GM04504 (cell line): ENCODE measurements at regions not wholly inside any gene's neighbourhood (a gene's known extent, or its start where the extent isn't known, plus 50 kb on each side); places are given as distances from the start of the nearest gene placed in this dataset.
"Not testable (repeated sequence)": the region's sequence is repeated elsewhere in the genome, so short reads cannot be mapped to it uniquely, and the experiment has no call there.

Source experiments
- DNase-seq: peaks from one replicate; pipeline ENCODE4 v3.0.0-alpha.2; 2012; ENCODE audit warnings: low read depth

DNA sequence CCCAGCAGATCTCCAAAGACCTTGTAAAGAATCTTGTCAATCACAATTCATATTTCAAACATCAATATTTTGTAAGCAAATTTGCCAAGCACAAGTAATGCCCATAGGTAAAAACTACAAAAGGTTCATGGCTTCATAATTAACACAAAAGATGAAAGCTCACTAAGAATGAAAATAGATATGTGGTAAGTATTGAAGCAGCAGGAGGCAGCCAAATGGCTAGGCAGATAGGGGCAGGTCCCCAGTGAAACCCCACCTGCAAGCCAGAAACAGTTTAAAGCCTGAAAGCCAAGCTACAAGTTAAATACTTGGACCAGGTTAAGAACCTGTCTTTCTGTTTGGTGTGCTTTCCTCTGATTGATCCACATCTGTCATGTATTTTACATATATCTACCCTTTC lies 942.6 kb upstream of the SPRY2 start:
- DNase-seq = no peak

DNA sequence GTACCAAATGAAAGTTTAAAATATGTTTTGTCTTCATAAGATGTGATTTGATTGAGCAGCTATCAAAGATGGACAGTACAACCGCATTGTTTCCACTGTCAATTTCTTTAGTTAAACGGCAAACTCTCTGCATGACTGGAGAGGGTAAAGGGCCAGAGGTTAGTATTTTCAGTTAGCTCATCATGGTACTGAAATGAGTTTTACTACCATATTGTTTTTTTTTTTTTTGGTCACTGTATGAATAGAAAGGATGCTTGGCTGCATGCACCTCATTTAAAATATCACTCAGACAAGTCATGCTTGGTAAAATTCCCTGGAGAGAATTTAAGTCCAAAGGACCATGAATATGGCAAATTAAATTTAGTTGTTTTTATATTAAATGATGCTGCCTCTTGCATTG lies 942.1 kb upstream of the SPRY2 start:
- DNase-seq = no peak

DNA sequence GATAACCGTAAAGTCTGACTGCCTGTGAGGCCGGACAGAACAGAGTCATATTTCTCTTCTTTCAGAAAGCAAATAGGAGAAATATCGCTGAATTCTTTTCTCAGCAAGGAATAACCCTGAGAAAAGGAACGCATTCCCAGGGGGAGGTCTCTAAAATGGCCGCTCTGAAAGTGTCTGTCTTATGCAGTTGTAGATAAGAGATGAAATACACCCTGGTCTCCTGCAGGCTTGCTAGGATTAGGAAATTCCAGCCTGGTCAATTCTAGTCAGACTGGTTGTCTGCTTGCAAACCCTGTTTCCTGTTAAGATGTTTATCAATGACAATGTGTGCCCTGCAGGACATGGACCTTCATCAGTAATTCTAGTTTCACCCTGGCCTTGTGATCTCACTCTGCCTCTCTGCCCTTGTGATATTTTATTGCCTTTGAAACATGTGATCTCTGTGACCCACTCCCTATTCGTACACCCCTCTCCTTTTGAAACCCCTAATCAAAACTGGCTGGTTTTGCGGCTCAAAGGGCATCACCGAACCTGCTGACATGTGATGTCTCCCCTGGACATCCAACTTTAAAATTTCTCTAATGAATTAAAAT lies 934.8 kb upstream of the SPRY2 start:
- DNase-seq = no peak

DNA sequence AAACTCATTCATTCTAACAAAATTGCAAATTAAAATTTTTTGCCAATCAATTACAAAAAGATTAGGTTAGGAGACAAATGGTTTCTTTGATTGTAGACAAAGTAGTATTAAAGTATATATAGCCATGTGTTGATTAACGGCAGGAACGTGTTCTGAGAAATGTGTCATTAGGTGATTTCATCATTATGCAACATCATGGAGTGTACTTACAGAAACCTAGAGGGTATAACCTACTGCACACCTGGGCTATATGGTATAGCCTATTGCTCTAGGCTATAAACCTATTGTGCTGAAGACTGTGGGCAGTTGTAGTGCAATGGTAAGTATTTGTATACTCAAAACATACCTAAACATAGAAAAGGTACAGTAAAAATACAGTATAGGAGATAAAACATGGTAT lies 906.8 kb upstream of the SPRY2 start:
- no peak for DNase-seq

DNA sequence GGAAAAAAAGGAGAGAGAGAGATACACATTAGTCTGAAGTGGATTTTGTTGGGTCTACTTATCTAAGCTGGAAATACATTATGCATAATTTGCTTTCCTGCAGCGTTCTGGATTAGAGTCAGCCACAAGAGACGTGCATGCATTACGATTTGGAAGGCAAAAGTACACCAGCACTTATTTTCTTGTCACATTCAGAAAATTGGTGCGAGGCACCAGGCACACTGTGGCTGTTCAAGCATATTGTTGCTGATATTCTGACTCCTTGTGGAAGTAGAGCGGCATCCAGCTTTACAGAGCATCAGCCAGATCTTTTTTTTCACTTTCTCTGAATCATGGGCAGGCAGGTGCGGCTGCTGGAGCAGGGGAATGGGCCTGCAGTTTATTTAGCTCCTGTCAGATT lies 905.6 kb upstream of the SPRY2 start:
- no peak for DNase-seq

DNA sequence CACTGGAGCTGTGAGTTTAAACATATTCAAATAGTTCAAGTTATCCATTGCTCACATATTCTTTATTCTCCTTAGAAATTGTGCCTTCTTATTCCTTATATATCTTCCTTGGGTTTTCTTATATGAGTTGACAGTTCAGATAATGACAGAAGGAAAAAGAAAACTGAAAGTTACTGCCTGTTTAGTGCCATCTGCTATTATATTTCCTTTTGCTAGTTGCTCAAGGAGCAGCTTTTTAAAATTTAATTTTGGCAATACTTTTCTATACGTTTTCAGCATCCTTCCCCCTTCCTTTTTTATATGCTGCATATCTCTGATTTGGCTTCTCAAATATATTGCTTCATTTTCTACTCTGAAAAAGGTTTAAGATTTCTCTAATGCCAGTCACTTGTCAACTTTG lies 903.1 kb upstream of the SPRY2 start:
- no peak for DNase-seq

DNA sequence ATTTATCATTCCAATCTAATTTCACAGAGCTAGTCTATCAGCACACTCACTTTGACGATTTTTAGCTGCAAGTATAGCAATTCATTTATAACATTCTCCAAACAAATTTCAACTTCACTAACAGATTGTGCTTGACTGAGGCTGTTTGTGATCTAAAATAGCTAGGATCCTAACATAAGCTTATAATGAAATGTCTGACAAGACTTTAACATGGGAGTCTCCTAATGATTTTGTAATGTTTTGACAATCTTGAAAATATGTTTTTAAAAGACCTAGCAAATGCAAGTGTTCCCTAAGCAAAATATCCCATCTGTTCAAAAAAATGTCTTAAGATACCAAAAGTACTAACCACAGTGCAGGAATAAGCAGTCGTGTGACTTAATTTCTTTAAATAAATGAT lies 889.5 kb upstream of the SPRY2 start:
- DNase-seq = no peak

DNA sequence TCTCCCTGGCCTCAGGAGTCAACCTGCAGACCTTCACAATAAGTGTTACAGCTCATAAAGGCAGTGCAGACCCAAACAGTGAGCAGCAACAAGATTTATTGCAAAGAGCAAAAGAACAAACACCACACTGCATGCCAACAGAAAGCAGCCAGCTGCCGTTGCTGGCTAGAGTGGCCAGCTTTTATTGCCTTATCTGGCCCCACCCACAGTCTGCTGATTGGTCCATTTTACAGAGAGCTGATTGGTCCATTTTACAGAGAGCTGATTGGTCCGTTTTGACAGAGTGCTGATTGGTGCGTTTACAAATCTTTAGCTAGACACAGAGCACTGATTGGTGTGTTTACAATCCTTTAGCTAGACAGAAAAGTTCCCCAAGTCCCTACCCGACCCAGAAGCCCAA lies 885.9 kb upstream of the SPRY2 start:
- not testable (repeated sequence) for DNase-seq

DNA sequence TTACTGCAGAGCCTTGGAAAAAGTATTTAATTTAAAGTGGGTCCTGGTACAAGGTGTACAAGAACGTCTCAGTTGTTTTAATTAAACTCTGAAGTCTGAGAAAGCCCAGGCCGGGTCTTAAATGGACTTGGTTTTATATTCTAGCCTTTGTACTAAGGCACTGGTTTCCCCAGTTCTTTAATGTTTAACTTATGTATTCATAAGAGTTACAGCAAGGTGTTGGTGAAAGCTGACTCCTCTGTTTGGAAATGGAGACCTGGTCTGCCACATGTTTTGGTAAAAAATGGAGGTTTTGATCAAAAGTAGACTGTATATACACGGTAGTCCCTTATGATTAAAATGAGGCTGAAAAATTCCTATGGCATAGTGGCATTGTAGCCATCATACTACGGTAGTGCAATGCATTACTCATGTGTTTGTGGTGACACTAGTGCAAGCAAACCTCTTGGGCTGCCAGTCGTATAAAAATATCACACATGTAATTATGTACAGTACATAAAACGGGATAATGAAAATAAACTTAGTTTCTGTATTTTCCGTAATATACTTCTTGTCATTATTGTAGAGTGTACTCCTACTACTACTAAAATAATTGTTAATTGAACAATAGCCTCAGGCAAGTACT lies 883.4 kb upstream of the SPRY2 start:
- no peak for DNase-seq

DNA sequence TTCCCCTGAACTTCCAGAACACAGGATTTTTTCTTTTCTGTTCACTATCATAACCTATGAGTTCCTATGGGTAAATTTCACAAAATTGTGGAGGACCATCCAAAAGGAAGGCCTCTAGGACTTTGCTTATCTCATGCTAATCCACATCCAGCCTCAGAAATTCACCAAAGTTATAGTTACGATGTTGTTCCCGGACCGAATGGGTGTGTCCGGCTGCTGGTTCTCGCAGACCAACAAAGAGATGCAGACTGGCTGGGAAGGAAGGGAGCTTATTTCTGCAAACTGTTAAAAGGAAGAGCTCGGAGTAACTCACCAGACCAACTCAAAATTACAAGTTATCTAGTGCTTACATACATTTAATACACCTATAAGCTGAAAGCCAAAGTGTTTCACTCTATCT lies 882.9 kb upstream of the SPRY2 start:
- no peak for DNase-seq

DNA sequence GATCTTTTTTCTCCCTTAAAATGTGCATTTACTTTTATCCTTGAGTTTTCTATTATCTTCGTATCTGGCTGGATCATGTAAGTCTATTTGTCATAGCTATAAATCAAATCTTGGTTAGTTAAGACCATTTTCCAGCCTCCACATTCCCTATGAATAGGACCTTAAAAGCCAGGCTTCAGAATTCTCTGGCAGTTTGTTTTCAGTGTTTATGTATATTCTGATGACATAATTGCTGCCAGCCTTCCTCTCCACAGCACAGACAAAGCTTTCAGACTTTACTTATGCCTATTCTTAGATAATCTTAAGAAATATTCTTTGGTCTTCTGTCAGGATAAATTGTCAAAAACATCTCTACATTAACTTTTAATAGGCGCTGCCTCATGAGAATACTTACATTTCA lies 870.8 kb upstream of the SPRY2 start:
- no peak for DNase-seq

DNA sequence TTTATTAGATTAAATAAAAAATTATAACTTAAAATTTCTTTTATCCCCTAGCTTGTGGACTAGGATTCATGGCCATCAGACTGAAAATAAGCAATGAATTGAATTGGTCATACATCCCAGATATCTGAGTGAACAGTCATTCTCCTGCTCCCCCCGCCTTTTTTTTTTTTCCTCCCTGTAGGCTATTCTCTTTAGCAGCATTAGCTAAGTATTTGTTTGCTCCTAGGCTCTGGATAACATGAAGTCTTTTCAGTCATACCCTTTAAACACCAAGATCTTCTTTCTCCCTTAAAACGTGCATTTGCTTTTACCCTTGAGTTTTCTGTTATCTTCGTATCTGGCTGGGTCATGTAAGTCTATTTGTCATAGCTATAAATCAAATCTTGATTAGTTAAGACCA lies 866.7 kb upstream of the SPRY2 start:
- no peak for DNase-seq

DNA sequence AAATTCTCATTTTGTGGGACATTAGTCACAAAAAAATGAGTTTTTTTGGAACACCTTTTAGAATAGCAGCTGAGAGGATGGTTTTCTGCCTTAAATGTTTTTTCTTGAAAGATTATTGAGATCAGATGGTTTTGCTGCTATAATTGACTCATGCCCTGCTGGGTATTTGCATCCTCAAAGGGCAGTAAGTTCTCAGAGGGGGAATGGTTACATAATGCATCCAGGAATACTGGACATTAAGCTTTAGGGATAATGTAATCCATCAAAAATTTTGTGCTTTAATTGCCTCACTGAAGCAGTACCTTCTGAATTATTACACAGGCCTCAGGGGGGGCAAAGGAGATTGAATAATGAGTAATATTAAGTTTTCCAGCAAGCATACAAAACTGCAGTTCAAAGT lies 866.3 kb upstream of the SPRY2 start:
- no peak for DNase-seq

DNA sequence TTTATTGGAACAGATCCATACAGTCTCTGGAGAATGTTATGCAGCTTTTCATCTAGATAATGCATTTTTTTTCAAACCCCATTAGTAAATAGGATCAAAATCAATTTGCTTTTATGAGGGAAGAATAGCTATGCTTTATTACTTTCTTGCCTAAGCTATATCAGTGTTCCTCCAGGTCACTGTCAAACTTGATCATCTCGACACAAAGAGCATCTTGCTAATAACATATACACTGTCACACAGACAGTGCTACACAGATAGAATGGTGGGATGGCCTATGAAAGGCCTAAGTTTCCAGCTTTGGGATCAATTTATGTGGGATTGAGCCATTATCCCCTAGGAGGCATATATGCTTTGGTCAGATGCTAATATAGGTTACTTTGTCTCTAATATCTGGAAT lies 862.9 kb upstream of the SPRY2 start:
- no peak for DNase-seq

DNA sequence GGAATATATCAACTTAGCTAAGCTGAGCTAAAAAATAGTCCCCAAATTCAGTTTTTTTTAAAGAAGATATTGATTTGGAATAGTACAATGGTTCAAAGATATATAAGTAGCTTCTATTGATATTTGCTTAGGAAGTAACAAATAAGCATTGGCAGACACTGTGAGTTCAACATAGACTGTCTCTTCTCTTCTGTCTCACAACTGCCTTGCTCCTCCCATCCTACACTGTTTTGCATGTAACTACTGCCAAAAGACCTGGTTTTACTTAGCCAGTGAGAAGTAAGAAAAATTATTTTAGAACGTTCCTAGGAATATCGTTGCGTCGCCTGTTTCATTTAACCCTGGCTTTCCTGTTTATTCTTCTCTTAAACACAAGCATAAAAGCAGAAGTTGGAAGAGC lies 859.0 kb upstream of the SPRY2 start:
- DNase-seq = no peak

DNA sequence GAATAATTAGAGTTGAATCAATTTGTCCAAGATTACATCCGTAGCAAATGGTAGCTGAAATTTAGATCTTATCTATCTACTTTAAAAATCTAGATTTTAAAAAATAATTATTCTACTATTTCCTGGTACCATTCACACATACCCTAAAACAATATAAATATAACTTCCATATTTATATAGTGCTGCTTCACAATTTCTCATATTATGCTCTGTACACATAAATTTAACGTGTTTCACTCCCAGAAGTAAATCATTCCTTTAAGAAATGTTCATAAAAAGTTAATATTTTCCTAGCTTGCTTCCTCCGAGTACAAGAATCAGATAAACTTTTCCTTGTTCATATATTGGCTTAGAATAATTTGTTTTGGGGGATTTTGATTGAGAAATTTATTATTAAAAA lies 857.0 kb upstream of the SPRY2 start:
- DNase-seq = no peak

DNA sequence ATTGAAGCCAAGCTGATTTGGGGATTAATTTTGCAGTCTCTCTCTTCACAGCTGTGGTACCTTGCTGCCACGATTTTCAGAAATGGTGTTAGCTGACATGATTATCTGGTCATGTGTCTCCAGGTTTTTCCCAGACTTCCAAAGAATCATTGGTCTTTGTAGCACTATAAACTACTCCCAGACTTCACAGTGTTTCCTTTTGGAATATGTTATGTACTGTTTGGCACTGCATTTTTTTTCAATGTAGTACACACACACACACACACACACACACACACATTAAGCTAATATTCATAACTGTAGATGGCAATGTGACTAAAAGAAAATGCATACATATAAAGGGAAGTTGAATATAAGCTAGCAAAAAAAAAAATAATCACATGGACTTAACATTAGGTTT lies 856.6 kb upstream of the SPRY2 start:
- DNase-seq = no peak

DNA sequence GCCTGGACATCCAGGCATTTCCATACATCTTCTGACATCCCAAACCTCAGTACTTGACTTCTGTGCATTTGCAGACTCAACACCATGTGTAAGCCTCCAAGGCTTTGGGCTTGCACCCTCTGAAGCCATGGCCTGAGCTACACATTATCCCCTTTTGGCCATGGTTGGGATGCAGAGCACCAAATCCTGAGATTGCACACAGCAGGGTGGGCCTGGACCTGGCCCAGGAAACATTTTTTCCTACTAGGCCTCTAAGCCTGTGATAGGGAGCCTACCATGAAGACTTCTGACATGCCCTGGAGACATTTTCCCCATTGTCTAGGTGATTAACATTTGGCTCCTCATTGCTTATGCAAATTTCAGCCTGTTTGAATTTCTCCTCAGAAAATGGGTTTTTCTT lies 853.4 kb upstream of the SPRY2 start:
- DNase-seq = no peak

DNA sequence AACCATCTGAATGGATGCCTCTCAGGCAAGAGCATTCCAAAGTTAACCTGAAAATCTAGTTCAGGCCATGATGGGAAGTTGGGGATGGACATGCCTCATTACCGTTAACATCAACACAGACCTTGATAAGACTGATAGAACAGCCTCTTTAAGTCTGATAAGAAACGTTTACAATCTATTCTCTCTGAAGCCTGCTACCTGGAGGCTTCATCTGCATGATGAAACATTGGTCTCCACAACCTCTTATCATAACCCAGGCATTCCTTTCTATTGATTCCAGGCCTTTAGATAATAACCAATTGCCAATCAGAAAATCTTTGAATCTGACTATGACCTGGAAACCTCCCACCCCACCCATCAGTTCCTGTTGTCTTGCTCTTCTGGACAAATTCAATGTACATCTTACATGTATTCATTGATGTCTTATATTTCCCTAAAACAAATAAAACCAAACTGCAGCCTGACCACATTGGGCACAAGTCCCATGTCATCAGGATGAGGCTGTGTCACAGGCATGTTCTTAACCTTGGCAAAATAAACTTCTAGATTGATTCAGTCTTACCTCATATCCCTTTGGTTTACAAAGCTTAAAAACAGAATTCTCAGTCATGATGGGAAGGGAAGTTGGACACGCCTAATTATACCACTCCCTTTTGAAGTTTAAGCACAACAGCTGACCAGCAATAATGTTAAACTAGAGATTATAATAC lies 843.8 kb upstream of the SPRY2 start:
- DNase-seq = no peak

DNA sequence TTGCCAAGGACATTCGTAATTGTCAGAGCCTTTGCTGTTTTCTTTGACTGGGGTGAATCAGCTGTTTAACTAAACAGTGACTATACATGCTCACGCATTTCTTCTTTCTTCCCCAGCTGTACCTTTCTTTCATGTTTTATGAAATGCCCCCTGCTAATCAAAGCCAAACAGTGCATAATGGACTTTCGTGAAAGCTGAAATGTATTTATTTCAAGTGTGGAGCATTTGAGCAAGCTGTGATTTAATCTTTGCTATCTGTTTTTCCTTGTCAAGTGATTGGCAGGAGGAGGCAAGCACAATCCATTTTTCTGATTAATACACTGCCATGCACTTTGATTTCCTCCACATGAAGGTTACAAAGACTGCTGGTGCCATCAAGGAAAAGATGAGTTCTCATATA lies 831.7 kb upstream of the SPRY2 start:
- DNase-seq = no peak

DNA sequence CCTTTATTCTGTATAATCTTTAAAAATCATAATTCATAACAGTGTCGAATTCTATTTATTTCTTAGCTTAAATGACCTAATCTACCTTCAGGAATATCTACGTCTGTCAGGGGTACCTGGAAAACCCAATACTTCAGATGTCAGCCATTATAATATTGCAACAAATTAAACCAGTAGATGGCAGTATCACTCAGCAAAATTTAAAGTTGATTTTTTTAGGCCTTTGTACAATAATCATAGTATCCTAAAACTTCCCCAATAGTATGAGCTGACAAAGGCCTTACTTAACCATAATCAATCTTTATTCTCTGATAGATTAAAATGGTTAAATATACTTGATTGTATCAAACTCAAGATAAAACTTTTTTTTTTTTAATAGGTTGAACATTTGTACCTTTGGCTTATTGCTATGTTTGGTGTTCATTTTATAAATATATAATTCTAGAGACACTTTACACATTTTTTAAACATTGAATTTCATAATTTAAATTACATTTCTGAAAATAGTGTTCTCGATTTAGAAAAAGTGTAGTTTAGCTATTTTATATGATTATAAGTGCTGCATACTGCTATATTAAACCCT lies 830.2 kb upstream of the SPRY2 start:
- DNase-seq = no peak

DNA sequence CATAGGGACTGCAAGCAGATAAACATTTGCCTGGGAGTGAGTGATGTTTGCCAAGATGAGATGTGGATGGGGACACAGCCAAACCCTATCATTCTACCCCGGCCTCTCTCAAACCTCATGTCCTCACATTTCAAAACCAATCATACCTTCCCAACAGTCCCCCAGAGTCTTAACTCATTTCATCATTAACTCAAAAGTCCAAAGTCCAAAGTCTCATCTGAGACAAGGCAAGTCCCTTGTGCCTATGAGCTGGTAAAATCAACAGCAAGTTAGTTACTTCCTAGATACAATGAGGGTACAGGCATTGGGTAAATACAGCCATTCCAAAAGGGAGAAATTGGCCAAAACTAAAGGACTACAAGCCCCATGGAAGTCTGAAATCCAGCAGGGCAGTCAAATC lies 822.9 kb upstream of the SPRY2 start:
- DNase-seq = not testable (repeated sequence)

DNA sequence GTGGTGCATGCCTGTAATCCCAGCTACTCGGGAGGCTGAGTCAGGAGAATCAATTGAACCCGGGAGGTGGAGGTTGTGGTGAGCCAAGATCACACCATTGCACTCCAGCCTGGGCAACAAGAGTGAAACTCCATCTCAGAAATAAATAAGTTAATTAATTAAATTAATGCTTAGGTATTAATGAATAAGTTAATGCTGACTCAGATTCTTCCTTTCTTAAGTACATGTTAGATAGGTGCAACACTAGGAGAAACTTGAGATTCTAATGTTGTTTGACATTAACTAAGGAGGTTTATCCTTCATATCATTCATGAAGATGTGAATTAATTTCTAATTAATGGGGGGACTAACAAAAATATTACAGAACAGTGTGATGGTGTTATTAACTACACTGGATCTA lies 812.6 kb upstream of the SPRY2 start:
- DNase-seq = no peak

DNA sequence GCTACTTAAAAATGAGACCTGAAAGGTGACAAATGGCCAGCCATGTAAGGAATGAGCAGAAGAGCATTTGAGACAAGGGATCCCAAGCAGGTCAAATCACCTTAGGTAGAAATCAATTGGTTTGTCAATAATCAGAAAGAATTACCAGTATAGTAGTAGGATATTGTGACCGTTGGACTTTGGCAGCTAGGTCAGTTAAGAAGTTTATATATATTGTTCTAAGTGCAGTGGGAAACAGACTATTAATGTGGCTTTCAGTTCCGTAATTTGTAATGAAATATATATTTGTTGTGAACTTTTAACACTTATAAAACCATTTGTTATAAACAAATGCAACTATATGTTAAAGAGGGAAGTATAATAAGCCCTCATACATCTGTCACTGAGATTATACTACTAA lies 807.9 kb upstream of the SPRY2 start:
- no peak for DNase-seq
